ENCODE measurements at regions not wholly inside any gene's neighbourhood (a gene's known extent, or its start where the extent isn't known, plus 50 kb on each side); places are given as distances from the start of the nearest gene placed in this dataset.

GRCh38 chr12:67773896-67774295 is 125.4 kb downstream of the DYRK2 start:
- Histone ChIP-seq H3K27ac (ENCODE audit: insufficient read depth, low read depth, low read length) (no peak overlapping the region), H3K36me3 (ENCODE audit: control insufficient read depth in 2 of 2, extremely low read depth in 1 of 2, insufficient read depth in 2 of 2, low read length in 2 of 2) (no peaks in the 10 kb centered on the region), H3K4me2 (ENCODE audit: insufficient read depth, low read length) (no peak overlapping the region), H3K27me3 (ENCODE audit: control insufficient read depth in 2 of 2, insufficient read depth in 2 of 2, low read length in 2 of 2) (no peaks in the 10 kb centered on the region), H3K4me3 (replicated peaks in 1 of 3; ENCODE audit: insufficient read depth in 1 of 3, low read depth in 1 of 3, low read length in 3 of 3) (no peak overlapping the region), H3K9me1 (replicated peaks; ENCODE audit: control insufficient read depth, extremely low read depth, insufficient read depth, low read length) (no peaks in the 10 kb centered on the region), H3K4me1 (ENCODE audit: control insufficient read depth, extremely low read depth, insufficient read depth, low read length) (no peaks in the 10 kb centered on the region), H2AFZ (ENCODE audit: low read depth, low read length) (no peak overlapping the region), H3K79me2 (ENCODE audit: control insufficient read depth, insufficient read depth, low read length) (no peaks in the 10 kb centered on the region), H4K20me1 (replicated peaks; ENCODE audit: control insufficient read depth, extremely low read depth, insufficient read depth, low read length) (no peaks in the 10 kb centered on the region), H3K9me3 (replicated peaks; ENCODE audit: control insufficient read depth, insufficient read depth, low read length) (no peaks in the 10 kb centered on the region), H3K9ac (replicated peaks; ENCODE audit: extremely low read depth, insufficient read depth, low read length) (no peak overlapping the region)
- TF ChIP-seq EZH2 (IDR thresholded peaks at IDR 0.05; ENCODE audit: borderline replicate concordance, low read depth, low read length, severe bottlenecking) (no peak), FOS (IDR thresholded peaks at IDR 0.05; ENCODE audit: borderline replicate concordance, insufficient read depth, low read length) (no peak), GATA2 (IDR thresholded peaks at IDR 0.05; ENCODE audit: insufficient read depth, insufficient read length, low read depth, low read length) (no peak), POLR2A (IDR thresholded peaks at IDR 0.05; ENCODE audit: low read depth, low read length) (no peak), POLR2AphosphoS5 (IDR thresholded peaks at IDR 0.05; ENCODE audit: insufficient read depth, low read depth, low read length) (no peak), MYC (IDR thresholded peaks at IDR 0.05; ENCODE audit: low read depth, low read length) (no peak), JUN (IDR thresholded peaks at IDR 0.05; ENCODE audit: borderline replicate concordance, insufficient read depth, insufficient read length, low read depth) (no peak)
- TF ChIP-seq, protein P1, sequence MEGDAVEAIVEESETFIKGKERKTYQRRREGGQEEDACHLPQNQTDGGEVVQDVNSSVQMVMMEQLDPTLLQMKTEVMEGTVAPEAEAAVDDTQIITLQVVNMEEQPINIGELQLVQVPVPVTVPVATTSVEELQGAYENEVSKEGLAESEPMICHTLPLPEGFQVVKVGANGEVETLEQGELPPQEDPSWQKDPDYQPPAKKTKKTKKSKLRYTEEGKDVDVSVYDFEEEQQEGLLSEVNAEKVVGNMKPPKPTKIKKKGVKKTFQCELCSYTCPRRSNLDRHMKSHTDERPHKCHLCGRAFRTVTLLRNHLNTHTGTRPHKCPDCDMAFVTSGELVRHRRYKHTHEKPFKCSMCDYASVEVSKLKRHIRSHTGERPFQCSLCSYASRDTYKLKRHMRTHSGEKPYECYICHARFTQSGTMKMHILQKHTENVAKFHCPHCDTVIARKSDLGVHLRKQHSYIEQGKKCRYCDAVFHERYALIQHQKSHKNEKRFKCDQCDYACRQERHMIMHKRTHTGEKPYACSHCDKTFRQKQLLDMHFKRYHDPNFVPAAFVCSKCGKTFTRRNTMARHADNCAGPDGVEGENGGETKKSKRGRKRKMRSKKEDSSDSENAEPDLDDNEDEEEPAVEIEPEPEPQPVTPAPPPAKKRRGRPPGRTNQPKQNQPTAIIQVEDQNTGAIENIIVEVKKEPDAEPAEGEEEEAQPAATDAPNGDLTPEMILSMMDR (IDR thresholded peaks at IDR 0.05; ENCODE audit: extremely low read depth in 1 of 2, insufficient read depth in 1 of 2, low read depth in 1 of 2, low read length in 2 of 2), result no peak
- TF ChIP-seq, protein P2, sequence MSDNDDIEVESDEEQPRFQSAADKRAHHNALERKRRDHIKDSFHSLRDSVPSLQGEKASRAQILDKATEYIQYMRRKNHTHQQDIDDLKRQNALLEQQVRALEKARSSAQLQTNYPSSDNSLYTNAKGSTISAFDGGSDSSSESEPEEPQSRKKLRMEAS (IDR thresholded peaks at IDR 0.05; ENCODE audit: insufficient read depth, insufficient read length), result no peak
- intact Hi-C loops (cut with micrococcal nuclease) (no loop called here), dilution Hi-C loops (cut with MboI; ENCODE audit: extremely low pct_ligation_motif_present, low sequenced_read_pairs) (no loop called here)
- FAIRE-seq (no peak), DNase-seq (ENCODE audit: low read depth, low spot score) (no peak)
- ChIA-PET POLR2A (no interaction called here), CTCF (no interaction called here)
- BruUV-seq (replicated peaks), result no TSS peak
